Neural progenitor cell (in vitro differentiated cells): ENCODE measurements at regions not wholly inside any gene's neighbourhood (a gene's known extent, or its start where the extent isn't known, plus 50 kb on each side); places are given as distances from the start of the nearest gene placed in this dataset.

Source experiments
- CTCF ChIP-seq: fragments of 200-600 bp; sonication (generic); IDR thresholded peaks from 2 replicates; pipeline ENCODE4 v1.5.1; 2017; ENCODE audit warnings: antibody characterized with exemption, mild to moderate bottlenecking
- EZH2 ChIP-seq: fragments of 200-600 bp; sonication (generic); IDR thresholded peaks from 2 replicates; pipeline ENCODE4 v1.6.1; 2017; ENCODE audit warnings: antibody characterized with exemption, mild to moderate bottlenecking, moderate library complexity

GRCh38 chr6:86118271-86118670, 475.6 kb upstream of the SYNCRIP start:
- no peak for TF ChIP-seq CTCF
- no peak for TF ChIP-seq EZH2
